ENCODE measurements at regions not wholly inside any gene's neighbourhood (a gene's known extent, or its start where the extent isn't known, plus 50 kb on each side); places are given as distances from the start of the nearest gene placed in this dataset.
"Not testable (repeated sequence)": the region's sequence is repeated elsewhere in the genome, so short reads cannot be mapped to it uniquely, and the experiment has no call there.

GRCh38 chr6:144615870-144616269, 330.7 kb downstream of the UTRN start:
- DNase-seq (ENCODE audit: low read depth): no peak

- DNase-seq (ENCODE audit: low read depth): no peak
Observed at GRCh38 chr6:144617191-144617590, 332.1 kb downstream of the UTRN start.

DNA sequence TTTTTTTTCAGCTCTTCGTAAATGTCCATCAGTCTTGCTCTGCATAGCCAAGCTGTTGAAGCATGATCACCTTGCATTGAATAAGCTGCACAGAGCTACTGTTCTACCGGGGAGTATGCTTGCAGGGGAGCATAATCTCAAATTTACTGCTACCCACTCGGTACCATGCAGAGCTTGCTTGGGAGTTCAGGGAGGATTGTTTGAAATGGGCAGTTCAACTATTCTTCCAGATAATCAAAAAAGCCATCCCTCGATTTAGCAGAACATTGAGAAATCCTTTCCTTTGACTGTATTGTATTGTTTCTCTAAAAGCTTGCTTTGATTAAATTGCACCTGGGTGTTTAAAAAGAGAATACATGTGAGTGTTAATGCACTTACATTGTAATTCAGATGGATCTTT, 332.6 kb downstream of the UTRN start:
- DNase-seq (ENCODE audit: low read depth): no peak

DNA sequence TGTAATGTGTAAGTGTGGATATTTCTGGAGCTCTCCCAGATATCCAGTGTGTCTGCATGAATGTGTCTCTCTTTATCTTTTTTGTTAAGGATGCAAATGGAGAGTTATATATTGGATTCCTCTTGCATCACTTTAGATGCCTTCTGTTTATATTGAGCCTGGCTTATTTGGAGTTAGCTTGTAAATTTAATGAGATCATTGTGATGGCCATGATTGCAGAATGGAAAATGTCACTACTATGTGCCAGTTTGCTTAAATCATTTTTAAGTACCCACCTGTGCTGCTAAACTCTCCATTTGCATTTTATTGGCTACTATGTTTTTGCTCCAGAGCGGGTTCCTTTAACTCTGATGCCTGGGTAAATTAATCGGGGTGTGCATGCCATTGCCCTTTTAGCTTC, 334.8 kb downstream of the UTRN start:
- no peak for DNase-seq (ENCODE audit: low read depth)

- DNase-seq (ENCODE audit: low read depth): no peak
Observed at GRCh38 chr6:144621332-144621731, 336.2 kb downstream of the UTRN start.

GRCh38 chr6:144624246-144624645, 339.1 kb downstream of the UTRN start:
- no peak for DNase-seq (ENCODE audit: low read depth)

DNA sequence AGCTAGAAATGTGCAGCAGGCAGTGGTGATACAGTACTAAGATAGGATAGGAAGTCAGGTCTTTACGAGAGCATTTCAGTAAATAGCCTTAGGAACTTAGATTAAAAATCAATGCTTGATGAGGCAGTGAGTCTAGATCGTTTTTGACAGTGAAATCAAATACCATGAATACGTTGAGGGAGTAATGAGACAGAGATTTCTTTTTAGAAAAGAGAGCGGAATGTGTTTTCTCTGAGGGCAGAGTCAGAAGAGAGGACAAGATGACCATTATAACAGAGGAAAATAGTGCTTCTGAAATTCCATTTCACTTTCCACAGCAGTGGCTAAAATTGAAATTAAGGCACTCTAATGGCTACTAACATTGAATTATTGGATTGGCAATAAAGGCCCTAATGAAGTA, 339.6 kb downstream of the UTRN start:
- DNase-seq (ENCODE audit: low read depth): no peak

GRCh38 chr6:144630857-144631256, 345.7 kb downstream of the UTRN start:
- no peak for DNase-seq (ENCODE audit: low read depth)

GRCh38 chr6:144632266-144632665, 347.1 kb downstream of the UTRN start:
- DNase-seq (ENCODE audit: low read depth): no peak

DNA sequence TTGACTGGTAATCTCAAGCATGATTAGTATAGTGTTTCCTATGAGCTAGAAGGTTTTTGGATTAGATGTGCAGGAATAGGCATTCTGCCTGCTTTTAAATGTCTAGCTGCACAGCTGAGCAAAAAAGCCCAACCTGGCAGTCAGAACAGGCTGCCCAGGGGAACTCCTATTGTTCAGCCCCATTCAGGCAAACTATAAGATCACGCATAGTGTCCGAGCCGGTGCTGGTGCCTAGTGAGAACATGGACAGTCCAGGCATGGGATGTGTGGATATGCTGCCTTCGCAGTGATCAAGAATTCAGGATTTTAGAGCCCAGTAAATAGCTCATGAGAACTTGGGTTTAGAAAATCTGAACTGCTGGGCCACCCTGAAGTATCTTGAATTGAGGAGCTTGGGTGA, 348.8 kb downstream of the UTRN start:
- no peak for DNase-seq (ENCODE audit: low read depth)

DNA sequence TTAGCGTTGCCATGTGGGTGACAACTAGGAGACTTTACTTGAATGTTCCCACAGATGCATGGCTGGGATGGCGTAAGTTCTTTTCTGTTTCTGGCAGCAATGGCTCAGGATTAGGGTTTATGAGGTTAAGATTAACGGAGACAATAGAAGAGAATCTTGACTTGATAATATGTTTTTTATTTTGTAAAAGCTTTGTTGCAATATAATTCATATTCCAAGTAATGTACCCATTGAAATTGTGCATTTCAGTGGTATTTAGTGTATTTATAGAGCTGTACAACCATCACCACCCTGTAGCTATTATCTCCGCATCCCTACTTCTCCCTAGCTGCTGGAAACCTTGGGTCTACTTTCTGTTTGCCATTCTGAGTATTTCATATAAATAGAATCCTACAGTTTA, 349.2 kb downstream of the UTRN start:
- DNase-seq (ENCODE audit: low read depth): no peak

DNA sequence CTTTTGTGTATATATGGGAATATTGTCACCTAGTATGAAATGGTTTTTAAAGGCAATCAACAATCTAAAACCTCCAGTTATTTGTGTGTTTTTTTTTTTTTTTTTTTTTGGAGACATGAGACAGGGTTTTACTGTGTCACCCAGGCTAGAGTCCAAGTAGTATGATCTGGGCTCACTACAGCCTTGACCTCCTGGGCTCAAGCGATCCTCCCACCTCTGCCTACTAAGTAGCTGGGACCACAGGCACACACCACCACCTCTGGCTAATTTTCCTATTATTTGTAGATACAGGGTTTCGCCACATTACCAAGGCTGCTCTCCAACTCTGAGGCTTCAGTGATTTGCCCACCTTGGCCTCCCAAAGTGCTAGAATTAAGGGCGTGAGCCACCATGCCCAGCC, 349.9 kb downstream of the UTRN start:
- DNase-seq (ENCODE audit: low read depth): no peak

- not testable (repeated sequence) for DNase-seq (ENCODE audit: low read depth)
Observed at GRCh38 chr6:144636025-144636424, 350.9 kb downstream of the UTRN start.

DNA sequence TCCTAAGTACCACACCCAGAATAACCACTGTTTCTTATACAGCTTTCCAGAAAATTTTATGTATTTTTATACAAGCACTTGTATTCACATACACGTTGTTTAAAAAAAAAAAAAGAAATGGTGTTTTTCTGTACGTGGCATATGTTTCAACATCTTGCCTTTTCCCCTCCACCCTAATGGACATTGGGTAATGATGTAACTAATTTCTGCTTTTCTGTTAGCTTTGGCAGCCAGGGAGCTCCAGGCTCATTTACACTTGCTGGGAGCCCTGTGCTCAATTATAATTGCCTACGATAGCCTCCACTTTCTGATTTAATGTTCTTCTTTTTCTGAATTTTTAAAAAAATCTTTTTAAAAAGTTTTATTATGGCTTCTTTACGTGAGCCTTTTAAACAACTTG, 352.4 kb downstream of the UTRN start:
- DNase-seq (ENCODE audit: low read depth): no peak

DNA sequence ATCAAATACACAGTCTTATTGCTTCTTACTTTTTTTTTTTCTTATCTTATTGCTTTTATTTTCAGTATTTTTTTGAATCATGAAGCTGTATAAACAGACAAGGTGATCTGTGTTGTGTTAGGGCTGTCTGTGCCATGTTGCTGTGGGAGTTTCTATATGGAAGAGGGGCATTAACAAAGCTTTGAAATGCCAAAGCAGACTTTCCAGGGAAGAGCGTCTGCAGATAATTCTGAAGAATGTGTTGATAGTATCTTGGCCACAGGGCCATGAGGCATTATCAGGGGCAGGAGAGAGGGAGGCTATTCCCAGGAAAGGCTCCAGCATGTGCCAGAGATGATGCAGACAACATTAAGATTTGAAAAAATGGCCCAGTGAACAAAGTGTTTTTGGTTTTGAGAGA, 354.5 kb downstream of the UTRN start:
- DNase-seq (ENCODE audit: low read depth): no peak

DNA sequence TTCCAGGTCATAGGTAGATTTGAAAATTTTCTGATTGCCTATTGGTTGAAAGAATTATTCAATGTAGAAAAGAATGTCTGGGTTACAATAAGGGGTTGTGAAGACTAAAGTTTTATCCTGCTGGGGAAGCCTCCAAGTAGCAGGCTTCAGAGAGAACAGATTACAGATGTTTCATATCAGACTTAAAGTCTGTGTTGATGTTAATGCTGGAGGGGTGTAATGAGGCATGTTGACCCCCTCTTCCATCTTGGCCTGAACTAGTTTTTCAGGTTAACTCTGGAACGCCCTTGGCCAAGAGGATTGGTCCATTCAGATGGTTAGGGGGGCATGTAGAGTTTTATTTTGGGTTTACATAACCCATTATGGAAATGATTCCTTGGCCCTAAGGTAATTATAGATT, 356.2 kb downstream of the UTRN start:
- no peak for DNase-seq (ENCODE audit: low read depth)

DNA sequence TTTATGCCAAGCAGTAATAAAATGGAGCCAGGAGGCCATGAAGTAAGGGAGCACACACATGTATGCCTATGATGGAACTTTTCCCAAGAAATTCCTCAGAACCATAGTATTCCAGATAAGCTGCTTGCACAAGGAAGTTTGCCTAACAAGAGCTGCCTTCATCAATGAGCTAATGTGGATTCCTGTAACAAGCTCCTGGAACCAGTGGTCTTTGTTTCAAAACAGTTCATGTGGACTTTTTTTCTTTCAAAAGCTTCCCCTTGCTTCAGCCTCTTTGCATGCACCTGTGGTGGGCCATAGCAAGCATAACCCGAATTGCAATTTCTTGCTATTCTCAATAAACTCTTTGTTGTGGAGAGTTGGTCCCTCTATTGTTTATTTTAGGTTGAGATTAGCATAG, 359.6 kb downstream of the UTRN start:
- no peak for DNase-seq (ENCODE audit: low read depth)

GRCh38 chr6:144646093-144647056, 361.2 kb downstream of the UTRN start:
- no peak for DNase-seq (ENCODE audit: low read depth)

- DNase-seq (ENCODE audit: low read depth): no peak
Observed at GRCh38 chr6:144647406-144647964, 362.4 kb downstream of the UTRN start.

DNA sequence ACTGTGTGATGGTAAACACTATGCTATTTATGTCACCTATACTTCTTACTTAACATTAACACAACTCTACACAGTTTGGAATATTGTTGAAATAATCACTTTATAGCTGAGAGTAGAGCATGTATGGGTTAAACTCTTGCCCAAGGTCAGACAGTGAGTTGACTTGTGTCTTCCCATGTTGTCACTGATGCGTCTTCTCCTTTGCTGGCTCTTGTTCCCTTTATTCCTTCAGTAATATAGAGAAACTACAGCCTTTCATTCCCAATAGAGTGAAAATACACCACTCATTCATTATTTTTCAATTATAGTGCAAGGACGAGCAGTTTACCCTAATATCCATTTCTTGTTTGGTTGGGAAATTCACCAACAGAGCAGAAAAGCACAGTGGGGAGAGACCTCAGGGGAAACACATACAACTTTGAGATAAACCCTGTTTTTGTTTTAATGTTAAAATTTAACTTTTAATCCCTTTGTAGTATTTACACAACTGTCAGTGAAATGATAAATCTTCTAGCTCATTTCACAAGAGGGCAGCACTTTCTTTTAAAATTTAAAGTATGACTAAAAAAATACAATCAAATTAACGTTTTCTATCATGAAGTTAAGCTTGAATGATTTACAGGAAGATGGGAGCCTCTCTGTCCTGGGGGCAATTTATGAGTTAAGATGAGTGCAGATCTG, 363.0 kb downstream of the UTRN start:
- no peak for DNase-seq (ENCODE audit: low read depth)

GRCh38 chr6:144649085-144649484, 363.9 kb downstream of the UTRN start:
- no peak for DNase-seq (ENCODE audit: low read depth)

- no peak for DNase-seq (ENCODE audit: low read depth)
Observed at GRCh38 chr6:144651234-144651633, 366.1 kb downstream of the UTRN start.

GRCh38 chr6:144652292-144652891, 367.3 kb downstream of the UTRN start:
- DNase-seq (ENCODE audit: low read depth): no peak
